ENCODE measurements at regions not wholly inside any gene's neighbourhood (a gene's known extent, or its start where the extent isn't known, plus 50 kb on each side); places are given as distances from the start of the nearest gene placed in this dataset.
"Not testable (repeated sequence)": the region's sequence is repeated elsewhere in the genome, so short reads cannot be mapped to it uniquely, and the experiment has no call there.

DNA sequence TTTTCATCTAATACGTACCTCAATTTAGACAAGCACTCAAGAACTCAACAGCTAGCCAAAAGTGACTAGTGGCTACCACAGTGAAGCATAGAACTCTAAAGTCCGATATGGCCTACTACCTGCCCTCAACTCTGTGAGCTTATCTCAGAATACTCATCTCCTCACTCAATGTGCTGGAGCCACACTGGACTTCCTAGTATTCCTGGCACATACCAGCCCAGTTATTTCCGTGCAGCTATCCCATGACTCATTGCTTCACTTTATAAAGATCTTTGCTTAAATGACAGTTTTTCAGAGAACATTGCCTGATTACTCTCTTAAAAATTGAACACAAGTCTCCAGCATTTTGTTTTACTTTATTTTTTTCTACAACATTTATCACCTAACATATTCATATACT, 524.7 kb downstream of the PYDC2 start:
- TF ChIP-seq CTCF (IDR thresholded peaks at IDR 0.05; ENCODE audit: low read depth, low read length): no peak
- Histone ChIP-seq H3K4me3 (no peak overlapping the region), H3K27ac (no peak overlapping the region), H3K27me3 (no peaks in the 10 kb centered on the region), H3K4me1 (ENCODE audit: low read depth) (no peaks in the 10 kb centered on the region), H3K36me3 (no peaks in the 10 kb centered on the region), H3K9me3 (ENCODE audit: low read depth) (no peaks in the 10 kb centered on the region)
- no peak for DNase-seq (ENCODE audit: low read depth in 1 of 2, low spot score in 1 of 2)

DNA sequence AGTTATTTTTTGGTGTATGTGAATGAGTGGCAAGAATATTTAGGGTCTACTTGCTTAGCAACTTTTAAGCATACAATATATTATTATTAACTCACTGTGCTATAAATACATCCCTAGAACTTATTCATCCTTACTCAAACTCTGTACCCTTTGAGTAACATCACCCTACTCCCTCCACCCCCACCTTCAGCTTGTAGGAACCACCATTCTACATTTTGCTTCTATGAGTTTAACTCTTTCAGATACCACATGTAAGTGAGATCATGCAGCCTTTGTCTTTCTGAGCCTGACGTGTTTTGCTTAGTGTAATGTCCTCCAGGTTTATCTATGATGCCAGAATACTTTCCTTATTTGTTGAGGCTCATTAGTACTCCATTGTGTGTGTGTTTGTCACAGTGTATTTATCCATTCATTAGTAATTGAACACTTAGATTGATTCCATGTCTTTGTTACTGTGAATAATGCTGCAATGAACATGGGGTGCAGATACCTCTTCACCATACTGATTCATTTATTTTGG, 526.9 kb downstream of the PYDC2 start:
- Histone ChIP-seq H3K27me3 (no peaks in the 10 kb centered on the region), H3K9me3 (ENCODE audit: low read depth) (no peaks in the 10 kb centered on the region), H3K27ac (no peak overlapping the region), H3K4me1 (ENCODE audit: low read depth) (no peaks in the 10 kb centered on the region), H3K36me3 (no peaks in the 10 kb centered on the region), H3K4me3 (no peak overlapping the region)
- TF ChIP-seq CTCF (IDR thresholded peaks at IDR 0.05; ENCODE audit: low read depth, low read length): no peak
- DNase-seq (ENCODE audit: low read depth in 1 of 2, low spot score in 1 of 2): no peak

- not testable (repeated sequence) for DNase-seq (ENCODE audit: low read depth in 1 of 2, low spot score in 1 of 2); H3K9me3 ChIP-seq (ENCODE audit: low read depth); H3K27ac ChIP-seq; H3K4me3 ChIP-seq; H3K4me1 ChIP-seq (ENCODE audit: low read depth); H3K36me3 ChIP-seq; H3K27me3 ChIP-seq
Measured at GRCh38 chr3:191993952-191994351, 533.0 kb downstream of the PYDC2 start.

GRCh38 chr3:191997093-191997492, 536.1 kb downstream of the PYDC2 start:
- Histone ChIP-seq H3K4me3 (no peak overlapping the region), H3K9me3 (ENCODE audit: low read depth) (no peaks in the 10 kb centered on the region), H3K27ac (no peak overlapping the region), H3K36me3 (no peaks in the 10 kb centered on the region), H3K4me1 (ENCODE audit: low read depth) (no peaks in the 10 kb centered on the region), H3K27me3 (no peaks in the 10 kb centered on the region)
- TF ChIP-seq CTCF (IDR thresholded peaks at IDR 0.05; ENCODE audit: low read depth, low read length): no peak
- no peak for DNase-seq (ENCODE audit: low read depth in 1 of 2, low spot score in 1 of 2)

GRCh38 chr3:191997579-191998268, 536.8 kb downstream of the PYDC2 start:
- Histone ChIP-seq H3K4me3 (no peak overlapping the region), H3K27me3 (no peaks in the 10 kb centered on the region), H3K4me1 (ENCODE audit: low read depth) (no peaks in the 10 kb centered on the region), H3K9me3 (ENCODE audit: low read depth) (no peaks in the 10 kb centered on the region), H3K27ac (no peak overlapping the region), H3K36me3 (no peaks in the 10 kb centered on the region)
- no peak for DNase-seq (ENCODE audit: low read depth in 1 of 2, low spot score in 1 of 2)
- no peak for TF ChIP-seq CTCF (IDR thresholded peaks at IDR 0.05; ENCODE audit: low read depth, low read length)

GRCh38 chr3:192001218-192001617, 540.3 kb downstream of the PYDC2 start:
- H3K36me3 ChIP-seq: no peaks in the 10 kb centered on the region
- H3K27ac ChIP-seq: no peak overlapping the region
- H3K27me3 ChIP-seq: no peaks in the 10 kb centered on the region
- H3K4me3 ChIP-seq: no peak overlapping the region
- H3K4me1 ChIP-seq (ENCODE audit: low read depth): no peaks in the 10 kb centered on the region
- DNase-seq (ENCODE audit: low read depth in 1 of 2, low spot score in 1 of 2): no peak
- no peaks in the 10 kb centered on the region for H3K9me3 ChIP-seq (ENCODE audit: low read depth)
- TF ChIP-seq CTCF (IDR thresholded peaks at IDR 0.05; ENCODE audit: low read depth, low read length): no peak
